ENCODE measurements at regions not wholly inside any gene's neighbourhood (a gene's known extent, or its start where the extent isn't known, plus 50 kb on each side); places are given as distances from the start of the nearest gene placed in this dataset.

- TF ChIP-seq CTCF (conservative IDR thresholded peaks at IDR 0.05) (no peak), EZH2 (IDR thresholded peaks at IDR 0.05; ENCODE audit: low read depth) (no peak)
Measured at GRCh38 chr3:14297305-14297704, 105.1 kb upstream of the SLC6A6 start.
